H9 (cell line): ENCODE measurements at regions not wholly inside any gene's neighbourhood (a gene's known extent, or its start where the extent isn't known, plus 50 kb on each side); places are given as distances from the start of the nearest gene placed in this dataset.

Experiments
- DNase-seq: peaks from one replicate; pipeline ENCODE4 v3.0.0-alpha.2; 2017
- H2AFZ ChIP-seq: one replicate; pipeline ENCODE4 v1.6.1; 2013; ENCODE audit warnings: mild to moderate bottlenecking, low read length, control low read depth, moderate library complexity
- H2AK5ac ChIP-seq: 2 replicates; pipeline ENCODE4 v1.6.1; 2013; ENCODE audit warnings: low read length, control low read depth, mixed read lengths; ENCODE audit not compliant: insufficient read length
- H2BK120ac ChIP-seq: one replicate; pipeline ENCODE4 v1.6.1; 2013; ENCODE audit warnings: low read depth, mild to moderate bottlenecking, low read length, control low read depth, inconsistent platforms; ENCODE audit not compliant: poor library complexity, severe bottlenecking
- H2BK12ac ChIP-seq: 2 replicates; pipeline ENCODE4 v1.6.1; 2013; ENCODE audit warnings: low read length, control low read depth, mixed read lengths, low read depth; ENCODE audit not compliant: insufficient read length
- H2BK15ac ChIP-seq: 2 replicates; pipeline ENCODE4 v1.6.1; 2013; ENCODE audit warnings: low read depth, low read length, control low read depth
- H2BK20ac ChIP-seq: one replicate; pipeline ENCODE4 v1.6.1; 2013; ENCODE audit warnings: low read depth, mild to moderate bottlenecking, low read length, control low read depth, inconsistent platforms; ENCODE audit not compliant: poor library complexity, severe bottlenecking
- H2BK5ac ChIP-seq: 2 replicates; pipeline ENCODE4 v1.6.1; 2013; ENCODE audit warnings: low read length, control low read depth, mixed read lengths; ENCODE audit not compliant: insufficient read length
- H3K14ac ChIP-seq: 2 replicates; pipeline ENCODE4 v1.6.1; 2013; ENCODE audit warnings: low read length, control low read depth; ENCODE audit not compliant: insufficient read depth
- H3K18ac ChIP-seq: 2 replicates; pipeline ENCODE4 v1.6.1; 2013; ENCODE audit warnings: low read depth, mild to moderate bottlenecking, mixed read lengths, low read length, control low read depth; ENCODE audit not compliant: insufficient read length
- H3K23ac ChIP-seq: 2 replicates; pipeline ENCODE4 v1.6.1; 2013; ENCODE audit warnings: low read length, control low read depth, mixed read lengths, low read depth; ENCODE audit not compliant: insufficient read length
- H3K23me2 ChIP-seq: 2 replicates; pipeline ENCODE4 v1.6.1; 2013; ENCODE audit warnings: low read depth, mild to moderate bottlenecking, mixed read lengths, low read length, control low read depth; ENCODE audit not compliant: insufficient read length, poor library complexity, severe bottlenecking
- H3K27ac ChIP-seq: 2 replicates; pipeline ENCODE4 v1.5.1; 2013; ENCODE audit warnings: low read length, control low read depth, mixed read lengths, low read depth; ENCODE audit not compliant: insufficient read length
- H3K27me3 ChIP-seq: 2 replicates; pipeline ENCODE4 v1.6.1; 2013; ENCODE audit warnings: low read length, control low read depth, inconsistent platforms; ENCODE audit not compliant: insufficient read depth
- H3K4ac ChIP-seq: 2 replicates; pipeline ENCODE4 v1.6.1; 2013; ENCODE audit warnings: low read depth, mild to moderate bottlenecking, control low read depth, inconsistent platforms, low read length, moderate library complexity
- H3K4me1 ChIP-seq: 2 replicates; pipeline ENCODE4 v1.6.1; 2013; ENCODE audit warnings: low read length, control low read depth, inconsistent platforms; ENCODE audit not compliant: insufficient read depth
- H3K4me2 ChIP-seq: 2 replicates; pipeline ENCODE4 v1.6.1; 2013; ENCODE audit warnings: low read length, control low read depth, mixed read lengths; ENCODE audit not compliant: insufficient read length, insufficient read depth
- H3K56ac ChIP-seq: 2 replicates; pipeline ENCODE4 v1.6.1; 2013; ENCODE audit warnings: low read depth, mild to moderate bottlenecking, mixed read lengths, low read length, control low read depth; ENCODE audit not compliant: insufficient read length
- H3K79me1 ChIP-seq: 2 replicates; pipeline ENCODE4 v1.6.1; 2013; ENCODE audit warnings: low read depth, mild to moderate bottlenecking, moderate library complexity, low read length, control low read depth, inconsistent platforms; ENCODE audit not compliant: insufficient read depth, poor library complexity, severe bottlenecking
- H3K79me2 ChIP-seq: 2 replicates; pipeline ENCODE4 v1.6.1; 2013; ENCODE audit warnings: low read length, control low read depth, inconsistent platforms; ENCODE audit not compliant: insufficient read depth
- H3K9ac ChIP-seq: 2 replicates; pipeline ENCODE4 v1.6.1; 2013; ENCODE audit warnings: low read length, control low read depth, mixed read lengths; ENCODE audit not compliant: insufficient read length; ENCODE audit errors: extremely low read depth
- H3K9me3 ChIP-seq: one replicate; pipeline ENCODE4 v1.6.1; 2013; ENCODE audit warnings: low read depth, low read length, inconsistent platforms; ENCODE audit not compliant: control insufficient read depth
- H3T11ph ChIP-seq: one replicate; pipeline ENCODE4 v1.6.1; 2013; ENCODE audit warnings: mild to moderate bottlenecking, low read length, control low read depth, inconsistent platforms
- H4K20me1 ChIP-seq: one replicate; pipeline ENCODE4 v1.6.1; 2013; ENCODE audit not compliant: control insufficient read depth, insufficient read length, insufficient read depth
- H4K5ac ChIP-seq: 2 replicates; pipeline ENCODE4 v1.6.1; 2013; ENCODE audit warnings: low read depth, mild to moderate bottlenecking, mixed read lengths, low read length, control low read depth; ENCODE audit not compliant: insufficient read length
- H4K8ac ChIP-seq: replicated peaks from 2 replicates; pipeline ENCODE4 v1.6.1; 2013; ENCODE audit warnings: low read length, control low read depth, mixed read lengths, low read depth; ENCODE audit not compliant: insufficient read length
- H4K91ac ChIP-seq: 2 replicates; pipeline ENCODE4 v1.6.1; 2013; ENCODE audit warnings: low read depth, mild to moderate bottlenecking, moderate library complexity, mixed read lengths, low read length, control low read depth; ENCODE audit not compliant: insufficient read length
- H3K27ac Mint-ChIP-seq, 3 experiments: 2 replicates in 2 of 3; 3 replicates in 1 of 3; pipeline ENCODE4 v1.8.0; 2020 to 2021; ENCODE audit warnings: mixed read lengths in 3 of 3, mild to moderate bottlenecking in 1 of 3, moderate library complexity in 1 of 3
- H3K27me3 Mint-ChIP-seq: 2 replicates; pipeline ENCODE4 v1.8.0; 2021; ENCODE audit warnings: low read depth, mild to moderate bottlenecking, moderate library complexity, mixed read lengths
- H3K36me3 Mint-ChIP-seq, 3 experiments: 2 replicates in 2 of 3; 3 replicates in 1 of 3; pipeline ENCODE4 v1.8.0; 2020 to 2021; ENCODE audit warnings: low read depth in 3 of 3, mixed read lengths in 3 of 3; ENCODE audit not compliant: insufficient read depth in 1 of 3
- H3K4me1 Mint-ChIP-seq, 2 experiments: 2 replicates each; pipeline ENCODE4 v1.8.0; 2020; ENCODE audit warnings: mixed read lengths in 2 of 2
- H3K4me3 Mint-ChIP-seq, 2 experiments: 2 replicates in 1 of 2; 3 replicates in 1 of 2; pipeline ENCODE4 v1.8.0; 2020 to 2021; ENCODE audit warnings: mild to moderate bottlenecking in 2 of 2, mixed read lengths in 2 of 2, moderate library complexity in 1 of 2
- H3K9me3 Mint-ChIP-seq, 2 experiments: 2 replicates in 1 of 2; 3 replicates in 1 of 2; pipeline ENCODE4 v1.8.0; 2020; ENCODE audit warnings: mild to moderate bottlenecking in 2 of 2, mixed read lengths in 2 of 2, moderate library complexity in 1 of 2
- CTCF ChIP-seq: fragments of 200-600 bp; sonication (generic); conservative IDR thresholded peaks from 3 replicates; pipeline ENCODE4 v1.8.0; 2021; ENCODE audit warnings: antibody characterized with exemption, mild to moderate bottlenecking
- WGBS: extraction: QIAGEN DNeasy Blood & Tissue Kit; methylation state at CpG from one replicate; pipeline ENCODE4 v1.1.7; 2013; ENCODE audit warnings: missing lambda C conversion rate, low lambda C conversion rate, mixed read lengths; ENCODE audit not compliant: insufficient read length; ENCODE audit errors: extremely low coverage; 5-methylcytosine and 5-hydroxymethylcytosine counted together

- no peaks in the 10 kb centered on the region; a peak in 1 of 7 replicates for H3K36me3 Mint-ChIP-seq
- no peak overlapping the region for H2AFZ ChIP-seq
- no CpG with 5 or more reads among the region's 4 CpGs for WGBS
- no peak overlapping the region for H3K23ac ChIP-seq
- H3K27me3 Mint-ChIP-seq = no peaks in the 10 kb centered on the region
- no peak overlapping the region for H4K5ac ChIP-seq
- no peak overlapping the region for H3K4me2 ChIP-seq
- TF ChIP-seq CTCF = no peak
- H3K14ac ChIP-seq = no peak overlapping the region; the same call in 1 of the 2 replicates
- H2BK5ac ChIP-seq = no peak overlapping the region
- no peak overlapping the region for H2BK20ac ChIP-seq
- no peaks in the 10 kb centered on the region for H4K20me1 ChIP-seq
- no peak overlapping the region for H3K27ac ChIP-seq
- no peak overlapping the region for H2BK15ac ChIP-seq
- no peak overlapping the region for H2BK12ac ChIP-seq
- H2AK5ac ChIP-seq = no peak overlapping the region
- H3K23me2 ChIP-seq = no peaks in the 10 kb centered on the region
- H3K27me3 ChIP-seq = no peaks in the 10 kb centered on the region
- no peak overlapping the region for H3K4ac ChIP-seq
- no peak overlapping the region for H2BK120ac ChIP-seq
- no peaks in the 10 kb centered on the region for H3K79me1 ChIP-seq
- H3K9ac ChIP-seq = no peak overlapping the region
- H3K4me3 Mint-ChIP-seq = no peak overlapping the region
- no peak overlapping the region for H4K8ac ChIP-seq
- no peak overlapping the region for H4K91ac ChIP-seq
- no peak overlapping the region for H3K56ac ChIP-seq
- no peak overlapping the region for H3K18ac ChIP-seq
- H3K4me1 Mint-ChIP-seq = peaks cover 0 to 4% of the 10 kb centered on the region in 2 experiments; a peak in 2 of 4 replicates
- H3K27ac Mint-ChIP-seq = no peak overlapping the region
- H3K79me2 ChIP-seq = no peaks in the 10 kb centered on the region
- peaks cover 0 to 1% of the 10 kb centered on the region in 2 experiments; a peak in 2 of 5 replicates for H3K9me3 Mint-ChIP-seq
- no peak for DNase-seq
- H3K4me1 ChIP-seq = no peaks in the 10 kb centered on the region
- no peak overlapping the region for H3T11ph ChIP-seq
- H3K9me3 ChIP-seq = no peaks in the 10 kb centered on the region
Measured at GRCh38 chrX:93468075-93468474, 205.3 kb downstream of the NAP1L3 start.
